Activated T-cell treated with anti-CD3 and anti-CD28 coated beads, Interleukin-2, amount 50 U/mL, for 24 hours (primary cell): ENCODE measurements at regions not wholly inside any gene's neighbourhood (a gene's known extent, or its start where the extent isn't known, plus 50 kb on each side); places are given as distances from the start of the nearest gene placed in this dataset.

ENCODE experiments used
- DNase-seq: peaks from one replicate; pipeline ENCODE4 v3.0.0-alpha.2; 2020
- H3K27ac Mint-ChIP-seq: 2 replicates; pipeline ENCODE4 v1.8.0; 2020; ENCODE audit warnings: mild to moderate bottlenecking, mixed read lengths
- H3K27me3 Mint-ChIP-seq: 2 replicates; pipeline ENCODE4 v1.8.0; 2020; ENCODE audit warnings: mixed read lengths
- H3K36me3 Mint-ChIP-seq: 2 replicates; pipeline ENCODE4 v1.8.0; 2020; ENCODE audit warnings: low read depth, mixed read lengths
- H3K4me1 Mint-ChIP-seq: 2 replicates; pipeline ENCODE4 v1.8.0; 2020; ENCODE audit warnings: low read depth, mixed read lengths
- H3K4me3 Mint-ChIP-seq: 2 replicates; pipeline ENCODE4 v1.8.0; 2020; ENCODE audit warnings: mild to moderate bottlenecking, moderate library complexity, mixed read lengths
- H3K9me3 Mint-ChIP-seq: 2 replicates; pipeline ENCODE4 v1.8.0; 2020; ENCODE audit warnings: mixed read lengths

- H3K36me3 Mint-ChIP-seq, result no peaks in the 10 kb centered on the region
- H3K4me1 Mint-ChIP-seq, result no peaks in the 10 kb centered on the region
- H3K27me3 Mint-ChIP-seq, result peaks cover 5% of the 10 kb centered on the region
- no peak for DNase-seq
- H3K9me3 Mint-ChIP-seq, result no peaks in the 10 kb centered on the region
- no peak overlapping the region for H3K27ac Mint-ChIP-seq
- no peak overlapping the region for H3K4me3 Mint-ChIP-seq
Measured at GRCh38 chr16:80161799-80162739, 378.7 kb upstream of the DYNLRB2 start.

- H3K36me3 Mint-ChIP-seq, result no peaks in the 10 kb centered on the region
- no peak overlapping the region for H3K27ac Mint-ChIP-seq
- DNase-seq, result no peak
- no peak overlapping the region for H3K4me3 Mint-ChIP-seq
- H3K4me1 Mint-ChIP-seq, result no peaks in the 10 kb centered on the region
- no peaks in the 10 kb centered on the region for H3K9me3 Mint-ChIP-seq
- H3K27me3 Mint-ChIP-seq, result peaks cover 4% of the 10 kb centered on the region
Measured at GRCh38 chr16:80158766-80159165, 382.0 kb upstream of the DYNLRB2 start.

GRCh38 chr16:80151722-80152111 is 389.1 kb upstream of the DYNLRB2 start:
- Mint-ChIP-seq H3K27me3 (peaks cover 22% of the 10 kb centered on the region), H3K27ac (no peak overlapping the region), H3K9me3 (no peaks in the 10 kb centered on the region), H3K4me3 (no peak overlapping the region), H3K36me3 (no peaks in the 10 kb centered on the region), H3K4me1 (no peaks in the 10 kb centered on the region)
- DNase-seq, result no peak

- Mint-ChIP-seq H3K27me3 (peaks cover 21% of the 10 kb centered on the region), H3K27ac (no peak overlapping the region), H3K36me3 (no peaks in the 10 kb centered on the region), H3K4me3 (no peak overlapping the region), H3K4me1 (no peaks in the 10 kb centered on the region), H3K9me3 (no peaks in the 10 kb centered on the region)
- DNase-seq, result no peak
Measured at GRCh38 chr16:80150978-80151721, 389.6 kb upstream of the DYNLRB2 start.

- Mint-ChIP-seq H3K9me3 (no peaks in the 10 kb centered on the region), H3K27ac (no peak overlapping the region)
Measured at GRCh38 chr16:80148826-80149225, 392.0 kb upstream of the DYNLRB2 start.

GRCh38 chr16:80147026-80147655 is 393.7 kb upstream of the DYNLRB2 start:
- Mint-ChIP-seq H3K4me3 (no peak overlapping the region), H3K36me3 (no peaks in the 10 kb centered on the region), H3K27ac (no peak overlapping the region), H3K27me3 (peaks cover 22% of the 10 kb centered on the region), H3K4me1 (no peaks in the 10 kb centered on the region), H3K9me3 (peaks cover 7% of the 10 kb centered on the region)
- DNase-seq, result no peak

More at GRCh38 chr16:80148826-80149225, 392.0 kb upstream of the DYNLRB2 start:
- DNase-seq, result no peak
- no peaks in the 10 kb centered on the region for H3K36me3 Mint-ChIP-seq
- no peaks in the 10 kb centered on the region for H3K4me1 Mint-ChIP-seq
- peaks cover 20% of the 10 kb centered on the region for H3K27me3 Mint-ChIP-seq
- H3K4me3 Mint-ChIP-seq, result no peak overlapping the region

- Mint-ChIP-seq H3K4me1 (no peaks in the 10 kb centered on the region), H3K9me3 (peaks cover 8% of the 10 kb centered on the region), H3K27me3 (peaks cover 28% of the 10 kb centered on the region), H3K4me3 (no peak overlapping the region), H3K36me3 (no peaks in the 10 kb centered on the region), H3K27ac (no peak overlapping the region)
- no peak for DNase-seq
Measured at GRCh38 chr16:80144191-80144590, 396.6 kb upstream of the DYNLRB2 start.

GRCh38 chr16:80142940-80143339 is 397.9 kb upstream of the DYNLRB2 start:
- Mint-ChIP-seq H3K4me1 (no peaks in the 10 kb centered on the region), H3K36me3 (no peaks in the 10 kb centered on the region), H3K27me3 (peaks cover 28% of the 10 kb centered on the region), H3K9me3 (peaks cover 8% of the 10 kb centered on the region), H3K4me3 (no peak overlapping the region), H3K27ac (no peak overlapping the region)
- DNase-seq, result no peak

- Mint-ChIP-seq H3K4me3 (no peak overlapping the region), H3K27ac (no peak overlapping the region), H3K36me3 (no peaks in the 10 kb centered on the region), H3K9me3 (peaks cover 8% of the 10 kb centered on the region), H3K4me1 (no peaks in the 10 kb centered on the region), H3K27me3 (peaks cover 22% of the 10 kb centered on the region)
- DNase-seq, result no peak
Measured at GRCh38 chr16:80142281-80142680, 398.5 kb upstream of the DYNLRB2 start.

- no peak for DNase-seq
- Mint-ChIP-seq H3K4me1 (no peaks in the 10 kb centered on the region), H3K9me3 (no peaks in the 10 kb centered on the region), H3K27me3 (peaks cover 2% of the 10 kb centered on the region), H3K4me3 (no peak overlapping the region), H3K36me3 (no peaks in the 10 kb centered on the region), H3K27ac (no peak overlapping the region)
Measured at GRCh38 chr16:80129791-80130190, 411.0 kb upstream of the DYNLRB2 start.

GRCh38 chr16:80125677-80126076 is 415.1 kb upstream of the DYNLRB2 start:
- Mint-ChIP-seq H3K4me1 (no peaks in the 10 kb centered on the region), H3K4me3 (no peak overlapping the region), H3K9me3 (no peaks in the 10 kb centered on the region), H3K27ac (no peak overlapping the region), H3K36me3 (no peaks in the 10 kb centered on the region), H3K27me3 (peaks cover 7% of the 10 kb centered on the region)
- no peak for DNase-seq

- no peak overlapping the region for H3K4me3 Mint-ChIP-seq
- no peaks in the 10 kb centered on the region for H3K36me3 Mint-ChIP-seq
- no peaks in the 10 kb centered on the region for H3K4me1 Mint-ChIP-seq
- H3K27ac Mint-ChIP-seq, result no peak overlapping the region
- H3K27me3 Mint-ChIP-seq, result peaks cover 20% of the 10 kb centered on the region
- DNase-seq, result no peak
- no peaks in the 10 kb centered on the region for H3K9me3 Mint-ChIP-seq
Measured at GRCh38 chr16:80123189-80123588, 417.6 kb upstream of the DYNLRB2 start.

GRCh38 chr16:80122115-80122514 is 418.7 kb upstream of the DYNLRB2 start:
- Mint-ChIP-seq H3K9me3 (no peaks in the 10 kb centered on the region), H3K27ac (no peak overlapping the region), H3K4me1 (no peaks in the 10 kb centered on the region), H3K36me3 (no peaks in the 10 kb centered on the region), H3K4me3 (no peak overlapping the region), H3K27me3 (peaks cover 25% of the 10 kb centered on the region)
- DNase-seq, result no peak

- DNase-seq, result no peak
- Mint-ChIP-seq H3K4me3 (no peak overlapping the region), H3K9me3 (no peaks in the 10 kb centered on the region), H3K27ac (no peak overlapping the region), H3K27me3 (peaks cover 25% of the 10 kb centered on the region), H3K4me1 (no peaks in the 10 kb centered on the region), H3K36me3 (no peaks in the 10 kb centered on the region)
Measured at GRCh38 chr16:80121522-80121909, 419.3 kb upstream of the DYNLRB2 start.
